Mammary epithelial cell (primary cell): ENCODE measurements at regions not wholly inside any gene's neighbourhood (a gene's known extent, or its start where the extent isn't known, plus 50 kb on each side); places are given as distances from the start of the nearest gene placed in this dataset.

Experiments
- CTCF ChIP-seq, 2 donors: IDR thresholded peaks in 1 of 2; conservative IDR thresholded peaks in 1 of 2; 2 replicates each; pipeline ENCODE4 v1.5.1; 2011 to 2012; ENCODE audit warnings: inconsistent platforms in 2 of 2, low read length in 2 of 2, mild to moderate bottlenecking in 2 of 2, control low read depth in 1 of 2, low read depth in 1 of 2; ENCODE audit not compliant: insufficient read depth in 1 of 2; ENCODE audit errors: extremely low read depth in 1 of 2
- EZH2 ChIP-seq: IDR thresholded peaks from 2 replicates; pipeline ENCODE4 v1.6.1; 2012; ENCODE audit warnings: low read length, inconsistent platforms, borderline replicate concordance

DNA sequence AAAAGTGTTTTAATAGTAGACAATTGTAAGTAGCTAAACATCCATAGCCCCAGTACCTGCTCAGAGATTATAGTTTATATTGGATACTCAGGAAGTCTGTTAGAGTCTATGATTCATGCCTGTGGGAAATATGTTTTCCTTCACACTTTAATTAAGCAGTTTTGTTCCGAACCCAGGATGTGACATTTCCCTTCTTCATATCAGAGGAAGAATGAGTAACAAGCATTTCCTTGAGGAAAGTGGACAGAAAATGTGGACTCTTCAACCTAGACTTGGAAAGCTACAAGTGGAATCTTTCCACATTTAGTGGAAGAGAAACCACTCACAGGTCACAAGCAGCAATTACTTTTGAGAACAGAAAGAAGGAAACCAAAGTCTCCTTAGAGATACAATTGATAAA is 419.4 kb downstream of the C4orf33 start:
- no peak for TF ChIP-seq EZH2
- TF ChIP-seq CTCF (conservative IDR thresholded peaks at IDR 0.05 in 1 of 2, IDR thresholded peaks at IDR 0.05 in 1 of 2; ENCODE audit: extremely low read depth in 1 of 2, insufficient read depth in 1 of 2, low read depth in 1 of 2, low read length in 2 of 2) = no peak
